Astrocyte (in vitro differentiated cells and primary cell): ENCODE measurements at regions not wholly inside any gene's neighbourhood (a gene's known extent, or its start where the extent isn't known, plus 50 kb on each side); places are given as distances from the start of the nearest gene placed in this dataset.
"Not testable (repeated sequence)": the region's sequence is repeated elsewhere in the genome, so short reads cannot be mapped to it uniquely, and the experiment has no call there.

ENCODE experiments used
- EZH2 ChIP-seq: IDR thresholded peaks from 2 replicates; pipeline ENCODE4 v1.6.1; 2012; ENCODE audit warnings: mild to moderate bottlenecking, low read length, inconsistent platforms; ENCODE audit not compliant: insufficient read depth
- TF ChIP-seq, protein P1 (sequence below): IDR thresholded peaks from 2 replicates; pipeline ENCODE4 v1.5.1; 2011; ENCODE audit warnings: low read depth, mild to moderate bottlenecking, inconsistent platforms, low read length, moderate library complexity; ENCODE audit not compliant: insufficient read depth

- TF ChIP-seq, protein P1, sequence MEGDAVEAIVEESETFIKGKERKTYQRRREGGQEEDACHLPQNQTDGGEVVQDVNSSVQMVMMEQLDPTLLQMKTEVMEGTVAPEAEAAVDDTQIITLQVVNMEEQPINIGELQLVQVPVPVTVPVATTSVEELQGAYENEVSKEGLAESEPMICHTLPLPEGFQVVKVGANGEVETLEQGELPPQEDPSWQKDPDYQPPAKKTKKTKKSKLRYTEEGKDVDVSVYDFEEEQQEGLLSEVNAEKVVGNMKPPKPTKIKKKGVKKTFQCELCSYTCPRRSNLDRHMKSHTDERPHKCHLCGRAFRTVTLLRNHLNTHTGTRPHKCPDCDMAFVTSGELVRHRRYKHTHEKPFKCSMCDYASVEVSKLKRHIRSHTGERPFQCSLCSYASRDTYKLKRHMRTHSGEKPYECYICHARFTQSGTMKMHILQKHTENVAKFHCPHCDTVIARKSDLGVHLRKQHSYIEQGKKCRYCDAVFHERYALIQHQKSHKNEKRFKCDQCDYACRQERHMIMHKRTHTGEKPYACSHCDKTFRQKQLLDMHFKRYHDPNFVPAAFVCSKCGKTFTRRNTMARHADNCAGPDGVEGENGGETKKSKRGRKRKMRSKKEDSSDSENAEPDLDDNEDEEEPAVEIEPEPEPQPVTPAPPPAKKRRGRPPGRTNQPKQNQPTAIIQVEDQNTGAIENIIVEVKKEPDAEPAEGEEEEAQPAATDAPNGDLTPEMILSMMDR = not testable (repeated sequence)
- TF ChIP-seq EZH2 = not testable (repeated sequence)
Observed at GRCh38 chr10:129071411-129071810, 395.6 kb upstream of the MGMT start.
